ENCODE measurements at regions not wholly inside any gene's neighbourhood (a gene's known extent, or its start where the extent isn't known, plus 50 kb on each side); places are given as distances from the start of the nearest gene placed in this dataset.

GRCh38 chr7:26052706-26053105 lies 99.3 kb upstream of the NFE2L3 start:
- CTCF ChIA-PET = no interaction called here
- POLR2A ChIA-PET = no interaction called here
- H3K4me3 ChIP-seq (ENCODE audit: low read depth, low read length) = no peak overlapping the region
- no peak for TF ChIP-seq CTCF (IDR thresholded peaks at IDR 0.05; ENCODE audit: insufficient read depth, low read length, missing control alignments)
- DNase-seq (ENCODE audit: low read depth, low spot score) = no peak

GRCh38 chr7:26054386-26054785 lies 97.6 kb upstream of the NFE2L3 start:
- DNase-seq (ENCODE audit: low read depth, low spot score) = no peak
- TF ChIP-seq CTCF (IDR thresholded peaks at IDR 0.05; ENCODE audit: insufficient read depth, low read length, missing control alignments) = no peak
- CTCF ChIA-PET = no interaction called here
- POLR2A ChIA-PET = no interaction called here
- H3K4me3 ChIP-seq (ENCODE audit: low read depth, low read length) = no peak overlapping the region

- no peak for DNase-seq (ENCODE audit: low read depth, low spot score)
- no peak overlapping the region for H3K4me3 ChIP-seq (ENCODE audit: low read depth, low read length)
- CTCF ChIA-PET = no interaction called here
- POLR2A ChIA-PET = no interaction called here
- TF ChIP-seq CTCF (IDR thresholded peaks at IDR 0.05; ENCODE audit: insufficient read depth, low read length, missing control alignments) = no peak
Observed at GRCh38 chr7:26055241-26055640, 96.8 kb upstream of the NFE2L3 start.

- no peak for TF ChIP-seq CTCF (IDR thresholded peaks at IDR 0.05; ENCODE audit: insufficient read depth, low read length, missing control alignments)
- ChIA-PET POLR2A (no interaction called here), CTCF (interaction anchor here (0.9 to 2.6 kb wide), 4 partner anchors 10 to 169 kb away, joined by 3 to 21 read pairs (median 8); no protein-coding TSS in a partner anchor)
- H3K4me3 ChIP-seq (ENCODE audit: low read depth, low read length) = no peak overlapping the region
- DNase-seq (ENCODE audit: low read depth, low spot score) = no peak
Observed at GRCh38 chr7:26060733-26061677, 91.0 kb upstream of the NFE2L3 start.

- ChIA-PET POLR2A (no interaction called here), CTCF (interaction anchor here (1.1 to 2.6 kb wide), 2 partner anchors 136 to 168 kb away, joined by 3 to 21 read pairs; no protein-coding TSS in a partner anchor)
- H3K4me3 ChIP-seq (ENCODE audit: low read depth, low read length) = no peak overlapping the region
- TF ChIP-seq CTCF (IDR thresholded peaks at IDR 0.05; ENCODE audit: insufficient read depth, low read length, missing control alignments) = peak; percentile 78
- DNase-seq (ENCODE audit: low read depth, low spot score) = no peak
Observed at GRCh38 chr7:26061678-26062603, 90.1 kb upstream of the NFE2L3 start.

GRCh38 chr7:26065652-26066051 lies 86.3 kb upstream of the NFE2L3 start:
- no peak overlapping the region for H3K4me3 ChIP-seq (ENCODE audit: low read depth, low read length)
- ChIA-PET CTCF (no interaction called here), POLR2A (no interaction called here)
- no peak for TF ChIP-seq CTCF (IDR thresholded peaks at IDR 0.05; ENCODE audit: insufficient read depth, low read length, missing control alignments)
- DNase-seq (ENCODE audit: low read depth, low spot score) = no peak

Measured in AG04449 (cell line).